K562 (cell line): ENCODE measurements at regions not wholly inside any gene's neighbourhood (a gene's known extent, or its start where the extent isn't known, plus 50 kb on each side); places are given as distances from the start of the nearest gene placed in this dataset.

ENCODE experiments used
- ATAC-seq: fragments of 200-7000 bp; cut with Tn5 transposase; 3 replicates; pipeline ENCODE4 v1.9.1; 2020; ENCODE audit warnings: moderate library complexity
- BruUV-seq: library from RNA; stranded (reverse); fragments of 400-500 nt; replicated peaks from 2 replicates; lab custom pipeline; 2021; lab: Mats Ljungman, UMichigan
- CTCF ChIA-PET: fragments of 300-600 bp; formaldehyde crosslinking; extraction: SDS; loops from one replicate; lab custom pipeline; 2021; ENCODE audit warnings: low intra/inter-chr PET ratio; lab: Yijun Ruan, JAX
- POLR2A ChIA-PET: fragments of 300-600, 350-650 bp; sonication (Branson Sonifier 250); formaldehyde crosslinking; extraction: SDS; loops from one replicate; lab custom pipeline; 2021; ENCODE audit warnings: antibody characterized with exemption, inconsistent platforms; lab: Yijun Ruan, JAX
- DNase-seq, 4 experiments: peaks; one replicate each; pipeline versions ENCODE4 v3.0.0 to v3.0.0-alpha.2; 2011 to 2018; ENCODE audit warnings: low spot score in 3 of 4, mixed read lengths in 3 of 4; ENCODE audit errors: extremely low read depth in 1 of 4
- FAIRE-seq: peaks from 2 replicates; lab custom pipeline; 2011; peaks lifted over from hg19 to GRCh38; lab: Jason Lieb, UNC
- H2AFZ ChIP-seq: 2 replicates; pipeline ENCODE4 v1.6.0; 2011; ENCODE audit warnings: low read depth, low read length, control low read depth, inconsistent platforms
- H3K27ac ChIP-seq: fragments of 200-600 bp; 3 replicates; pipeline ENCODE4 v1.8.0; 2011; ENCODE audit warnings: low read depth, mild to moderate bottlenecking, control low read depth, inconsistent platforms, low read length, moderate library complexity, mixed read lengths; ENCODE audit errors: extremely low read depth
- H3K27me3 ChIP-seq, 2 experiments: fragments of 300-600 bp in 1 of 2; 2 replicates in 1 of 2; 3 replicates in 1 of 2; pipeline versions ENCODE4 v1.6.0 to v1.8.0; 2011; ENCODE audit warnings: inconsistent platforms in 2 of 2, low read length in 2 of 2, mild to moderate bottlenecking in 1 of 2, mixed read lengths in 1 of 2, moderate library complexity in 1 of 2; ENCODE audit not compliant: control insufficient read depth in 2 of 2, insufficient read depth in 2 of 2
- H3K36me3 ChIP-seq: fragments of 300-600 bp; 3 replicates; pipeline ENCODE4 v1.8.0; 2011; ENCODE audit warnings: mild to moderate bottlenecking, low read length, inconsistent platforms; ENCODE audit not compliant: control insufficient read depth, insufficient read depth
- H3K4me1 ChIP-seq, 2 experiments: fragments of 200-600 bp in 1 of 2; replicated peaks in 1 of 2; 2 replicates in 1 of 2; 3 replicates in 1 of 2; pipeline versions ENCODE4 v1.5.1 to v1.8.0; 2011; ENCODE audit warnings: inconsistent platforms in 2 of 2, low read length in 2 of 2, mild to moderate bottlenecking in 1 of 2, mixed read lengths in 1 of 2, moderate library complexity in 1 of 2; ENCODE audit not compliant: control insufficient read depth in 2 of 2, insufficient read depth in 2 of 2
- H3K4me2 ChIP-seq: 2 replicates; pipeline ENCODE4 v1.6.1; 2011; ENCODE audit warnings: low read length, control low read depth, inconsistent platforms, mixed read lengths; ENCODE audit not compliant: insufficient read depth
- H3K4me3 ChIP-seq: fragments of 200-600 bp; sonication (generic), shearing (Covaris generic); 2 replicates; pipeline ENCODE4 v1.5.1; 2016; ENCODE audit warnings: control low read depth, inconsistent platforms
- H3K79me2 ChIP-seq: fragments of 200-600 bp; 3 replicates; pipeline ENCODE4 v1.8.0; 2011; ENCODE audit warnings: low read length, inconsistent platforms; ENCODE audit not compliant: control insufficient read depth, insufficient read depth
- H3K9ac ChIP-seq, 2 experiments: 2 replicates each; pipeline versions ENCODE4 v1.6.0 to v1.6.1; 2011; ENCODE audit warnings: low read depth in 2 of 2, low read length in 2 of 2, control low read depth in 1 of 2, inconsistent platforms in 1 of 2, mild to moderate bottlenecking in 1 of 2, mixed read lengths in 1 of 2; ENCODE audit not compliant: insufficient read depth in 1 of 2
- H3K9me1 ChIP-seq: one replicate; pipeline ENCODE4 v1.6.0; 2011; ENCODE audit warnings: inconsistent platforms, mild to moderate bottlenecking, low read length, moderate library complexity; ENCODE audit not compliant: control insufficient read depth, insufficient read depth
- H3K9me3 ChIP-seq: replicated peaks from 2 replicates; pipeline ENCODE4 v1.5.1; 2011; ENCODE audit warnings: low read depth, low read length, inconsistent platforms; ENCODE audit not compliant: control insufficient read depth, insufficient read depth
- H4K20me1 ChIP-seq: replicated peaks from 2 replicates; pipeline ENCODE4 v1.6.1; 2011; ENCODE audit warnings: low read length, inconsistent platforms, mixed read lengths; ENCODE audit not compliant: control insufficient read depth, insufficient read depth
- BMI1 ChIP-seq: fragments of 150-350 bp; IDR thresholded peaks from 2 replicates; pipeline ENCODE4 v1.6.1; 2014; ENCODE audit warnings: low read length
- CEBPG ChIP-seq, 3 experiments: fragments of 200-800 bp in 1 of 3; sonication (Bioruptor generic) in 1 of 3; sonication (generic) in 1 of 3; formaldehyde crosslinking in 1 of 3; IDR thresholded peaks in 2 of 3; conservative IDR thresholded peaks in 1 of 3; 2 replicates each; pipeline versions ENCODE4 v1.6.1 to v1.8.0; 2016 to 2022; ENCODE audit warnings: missing compliant biosample characterization in 2 of 3, missing genetic modification characterization in 2 of 3, mild to moderate bottlenecking in 1 of 3, missing genetic modification reagents in 1 of 3
- CREBBP ChIP-seq: IDR thresholded peaks from one replicate; pipeline ENCODE4 v1.6.1; 2012; ENCODE audit warnings: low read depth, mild to moderate bottlenecking, control low read depth, inconsistent platforms, low read length
- ESRRA ChIP-seq: fragments of 450-650 bp; IDR thresholded peaks from 2 replicates; pipeline ENCODE4 v1.6.1; 2014; ENCODE audit warnings: low read depth, mild to moderate bottlenecking, moderate library complexity, borderline replicate concordance
- IRF2 ChIP-seq: sonication (generic); formaldehyde crosslinking; IDR thresholded peaks from 2 replicates; pipeline ENCODE4 v1.8.1; 2022; ENCODE audit warnings: mild to moderate bottlenecking, missing genetic modification reagents
- KLF13 ChIP-seq: fragments of 450-650 bp; IDR thresholded peaks from 2 replicates; pipeline ENCODE4 v1.6.1; 2016; ENCODE audit warnings: missing genetic modification characterization, low read depth, mild to moderate bottlenecking, missing compliant biosample characterization, moderate library complexity, borderline replicate concordance
- NFIC ChIP-seq: fragments of 450-650 bp; IDR thresholded peaks from 2 replicates; pipeline ENCODE4 v1.6.1; 2017; ENCODE audit warnings: mild to moderate bottlenecking, inconsistent platforms
- SMAD3 ChIP-seq: fragments of 450-650 bp; formaldehyde crosslinking; conservative IDR thresholded peaks from 2 replicates; pipeline ENCODE4 v1.4.0; 2020; ENCODE audit warnings: mild to moderate bottlenecking
- SRSF9 ChIP-seq: fragments of 200-400 bp; formaldehyde crosslinking; IDR thresholded peaks from 2 replicates; pipeline ENCODE4 v1.6.1; 2017; ENCODE audit warnings: low read depth, low read length, borderline replicate concordance
- XRCC4 ChIP-seq: IDR thresholded peaks from one replicate; pipeline ENCODE4 v1.6.1; 2011; ENCODE audit not compliant: insufficient read depth, insufficient read length; ENCODE audit errors: extremely low read depth
- ZNF444 ChIP-seq: fragments of 250-450 bp; sonication (Bioruptor Pico); IDR thresholded peaks from 2 replicates; pipeline ENCODE4 v1.4.0; 2020; ENCODE audit warnings: mild to moderate bottlenecking, moderate library complexity
- WGBS: fragments of 100-300 bp; shearing (Covaris generic); methylation state at CpG from one replicate; pipeline ENCODE4 v1.1.6; 2016; ENCODE audit warnings: low coverage, mixed read lengths; ENCODE audit not compliant: insufficient coverage; ENCODE audit errors: missing lambda C conversion rate; 5-methylcytosine and 5-hydroxymethylcytosine counted together
- in situ Hi-C: fragments of 300-500 bp; cut with MboI; formaldehyde crosslinking; loops from 4 replicates; pipeline ENCODE4 v1.15.0; 2018; ENCODE audit warnings: inconsistent platforms, mixed read lengths
- intact Hi-C: fragments of 100-400 bp; cut with micrococcal nuclease; formaldehyde crosslinking; loops from 2 replicates; pipeline ENCODE4 v1.14.2; 2022
- TF ChIP-seq, protein P1 (sequence below): sonication (generic); formaldehyde crosslinking; IDR thresholded peaks from 2 replicates; pipeline ENCODE4 v1.9.0; 2022; ENCODE audit warnings: mild to moderate bottlenecking, missing genetic modification reagents
- TF ChIP-seq, protein P2 (sequence below): fragments of 250-450 bp; sonication (Bioruptor Pico); IDR thresholded peaks from 2 replicates; pipeline ENCODE4 v1.4.0; 2020; ENCODE audit warnings: mild to moderate bottlenecking, moderate library complexity
- TF ChIP-seq, protein P3 (sequence below): sonication (generic); formaldehyde crosslinking; IDR thresholded peaks from 2 replicates; pipeline ENCODE4 v1.4.0; 2020; ENCODE audit warnings: mild to moderate bottlenecking, missing genetic modification reagents
- TF ChIP-seq, protein P4 (sequence below), 2 experiments: IDR thresholded peaks; 2 replicates each; pipeline ENCODE4 v1.6.1; 2011; ENCODE audit warnings: borderline replicate concordance in 1 of 2, control low read depth in 1 of 2, low read depth in 1 of 2, low read length in 1 of 2, mild to moderate bottlenecking in 1 of 2, mixed read lengths in 1 of 2, moderate library complexity in 1 of 2; ENCODE audit not compliant: insufficient read depth in 1 of 2, insufficient read length in 1 of 2, poor library complexity in 1 of 2, severe bottlenecking in 1 of 2; ENCODE audit errors: extremely low read depth in 1 of 2

DNA sequence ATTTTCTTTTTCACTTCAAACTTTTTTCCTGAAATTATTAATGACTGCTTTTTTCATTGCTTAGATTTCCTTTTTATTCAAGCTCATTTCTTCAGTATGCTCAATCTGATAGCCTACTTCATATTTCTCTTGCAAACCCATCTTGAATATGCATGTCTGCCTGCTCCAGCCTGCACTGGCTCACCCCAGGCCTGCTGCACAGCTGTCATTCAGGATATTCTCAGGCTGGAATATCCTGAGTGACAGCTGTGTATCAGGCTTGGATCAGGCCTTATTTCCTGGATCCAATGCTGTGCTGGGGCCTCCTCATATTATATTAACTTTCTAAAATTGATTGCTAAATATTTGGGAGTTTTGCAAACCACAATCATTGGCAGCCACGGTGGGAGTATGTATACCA lies 120.2 kb upstream of the TNS3 start:
- H3K9me3 ChIP-seq = no peaks in the 10 kb centered on the region
- no peaks in the 10 kb centered on the region for H3K36me3 ChIP-seq
- H3K9me1 ChIP-seq = no peaks in the 10 kb centered on the region
- H2AFZ ChIP-seq = no peak overlapping the region
- FAIRE-seq (no peak), ATAC-seq (no peak), DNase-seq (no peak)
- no peak overlapping the region for H3K9ac ChIP-seq
- H3K4me3 ChIP-seq = no peak overlapping the region
- H3K27ac ChIP-seq = no peak overlapping the region
- POLR2A ChIA-PET = no interaction called here
- no TSS peak for BruUV-seq
- in situ Hi-C loops = no loop called here
- H3K4me1 ChIP-seq = no peaks in the 10 kb centered on the region
- intact Hi-C loops = no loop called here
- H3K27me3 ChIP-seq = no peaks in the 10 kb centered on the region; a peak in 1 of 5 replicates
- WGBS = 0% methylated on average over 1 of the region's 1 CpG
- no peak overlapping the region for H3K4me2 ChIP-seq
- H3K79me2 ChIP-seq = no peaks in the 10 kb centered on the region
- no peaks in the 10 kb centered on the region for H4K20me1 ChIP-seq
- CTCF ChIA-PET = no interaction called here
- TF ChIP-seq IRF2 (CRISPR knock-in tag) (no peak), ZNF444 (CRISPR knock-in tag) (no peak), CREBBP (no peak), NFIC (no peak), KLF13 (tag) (no peak), SRSF9 (no peak), SMAD3 (CRISPR knock-in tag) (no peak), ESRRA (no peak), XRCC4 (no peak), CEBPG (CRISPR knock-in tag; IDR thresholded peaks at IDR 0.05) (no peak), CEBPG (tag; conservative IDR thresholded peaks at IDR 0.05 in 1 of 2, IDR thresholded peaks at IDR 0.05 in 1 of 2) (no peak), BMI1 (no peak)
- TF ChIP-seq, protein P1, sequence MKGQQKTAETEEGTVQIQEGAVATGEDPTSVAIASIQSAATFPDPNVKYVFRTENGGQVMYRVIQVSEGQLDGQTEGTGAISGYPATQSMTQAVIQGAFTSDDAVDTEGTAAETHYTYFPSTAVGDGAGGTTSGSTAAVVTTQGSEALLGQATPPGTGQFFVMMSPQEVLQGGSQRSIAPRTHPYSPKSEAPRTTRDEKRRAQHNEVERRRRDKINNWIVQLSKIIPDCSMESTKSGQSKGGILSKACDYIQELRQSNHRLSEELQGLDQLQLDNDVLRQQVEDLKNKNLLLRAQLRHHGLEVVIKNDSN (CRISPR knock-in tag) = no peak
- TF ChIP-seq, protein P2, sequence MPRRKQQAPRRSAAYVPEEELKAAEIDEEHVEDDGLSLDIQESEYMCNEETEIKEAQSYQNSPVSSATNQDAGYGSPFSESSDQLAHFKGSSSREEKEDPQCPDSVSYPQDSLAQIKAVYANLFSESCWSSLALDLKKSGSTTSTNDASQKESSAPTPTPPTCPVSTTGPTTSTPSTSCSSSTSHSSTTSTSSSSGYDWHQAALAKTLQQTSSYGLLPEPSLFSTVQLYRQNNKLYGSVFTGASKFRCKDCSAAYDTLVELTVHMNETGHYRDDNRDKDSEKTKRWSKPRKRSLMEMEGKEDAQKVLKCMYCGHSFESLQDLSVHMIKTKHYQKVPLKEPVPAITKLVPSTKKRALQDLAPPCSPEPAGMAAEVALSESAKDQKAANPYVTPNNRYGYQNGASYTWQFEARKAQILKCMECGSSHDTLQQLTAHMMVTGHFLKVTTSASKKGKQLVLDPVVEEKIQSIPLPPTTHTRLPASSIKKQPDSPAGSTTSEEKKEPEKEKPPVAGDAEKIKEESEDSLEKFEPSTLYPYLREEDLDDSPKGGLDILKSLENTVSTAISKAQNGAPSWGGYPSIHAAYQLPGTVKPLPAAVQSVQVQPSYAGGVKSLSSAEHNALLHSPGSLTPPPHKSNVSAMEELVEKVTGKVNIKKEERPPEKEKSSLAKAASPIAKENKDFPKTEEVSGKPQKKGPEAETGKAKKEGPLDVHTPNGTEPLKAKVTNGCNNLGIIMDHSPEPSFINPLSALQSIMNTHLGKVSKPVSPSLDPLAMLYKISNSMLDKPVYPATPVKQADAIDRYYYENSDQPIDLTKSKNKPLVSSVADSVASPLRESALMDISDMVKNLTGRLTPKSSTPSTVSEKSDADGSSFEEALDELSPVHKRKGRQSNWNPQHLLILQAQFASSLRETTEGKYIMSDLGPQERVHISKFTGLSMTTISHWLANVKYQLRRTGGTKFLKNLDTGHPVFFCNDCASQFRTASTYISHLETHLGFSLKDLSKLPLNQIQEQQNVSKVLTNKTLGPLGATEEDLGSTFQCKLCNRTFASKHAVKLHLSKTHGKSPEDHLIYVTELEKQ = no peak
- TF ChIP-seq, protein P3, sequence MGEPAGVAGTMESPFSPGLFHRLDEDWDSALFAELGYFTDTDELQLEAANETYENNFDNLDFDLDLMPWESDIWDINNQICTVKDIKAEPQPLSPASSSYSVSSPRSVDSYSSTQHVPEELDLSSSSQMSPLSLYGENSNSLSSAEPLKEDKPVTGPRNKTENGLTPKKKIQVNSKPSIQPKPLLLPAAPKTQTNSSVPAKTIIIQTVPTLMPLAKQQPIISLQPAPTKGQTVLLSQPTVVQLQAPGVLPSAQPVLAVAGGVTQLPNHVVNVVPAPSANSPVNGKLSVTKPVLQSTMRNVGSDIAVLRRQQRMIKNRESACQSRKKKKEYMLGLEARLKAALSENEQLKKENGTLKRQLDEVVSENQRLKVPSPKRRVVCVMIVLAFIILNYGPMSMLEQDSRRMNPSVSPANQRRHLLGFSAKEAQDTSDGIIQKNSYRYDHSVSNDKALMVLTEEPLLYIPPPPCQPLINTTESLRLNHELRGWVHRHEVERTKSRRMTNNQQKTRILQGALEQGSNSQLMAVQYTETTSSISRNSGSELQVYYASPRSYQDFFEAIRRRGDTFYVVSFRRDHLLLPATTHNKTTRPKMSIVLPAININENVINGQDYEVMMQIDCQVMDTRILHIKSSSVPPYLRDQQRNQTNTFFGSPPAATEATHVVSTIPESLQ (CRISPR knock-in tag) = no peak
- TF ChIP-seq, protein P4, sequence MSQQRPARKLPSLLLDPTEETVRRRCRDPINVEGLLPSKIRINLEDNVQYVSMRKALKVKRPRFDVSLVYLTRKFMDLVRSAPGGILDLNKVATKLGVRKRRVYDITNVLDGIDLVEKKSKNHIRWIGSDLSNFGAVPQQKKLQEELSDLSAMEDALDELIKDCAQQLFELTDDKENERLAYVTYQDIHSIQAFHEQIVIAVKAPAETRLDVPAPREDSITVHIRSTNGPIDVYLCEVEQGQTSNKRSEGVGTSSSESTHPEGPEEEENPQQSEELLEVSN (IDR thresholded peaks at IDR 0.05; ENCODE audit: borderline replicate concordance in 1 of 2, extremely low read depth in 1 of 2, insufficient read depth in 1 of 2, insufficient read length in 1 of 2, low read depth in 1 of 2, low read length in 1 of 2, poor library complexity in 1 of 2, severe bottlenecking in 1 of 2) = no peak
